T-helper 2 cell treated with Interferon-gamma antibody and Interleukin-4, amounts not matched to agents 5 μg/mL and 100 μg/mL, for 36 hours (primary cell): ENCODE measurements at regions not wholly inside any gene's neighbourhood (a gene's known extent, or its start where the extent isn't known, plus 50 kb on each side); places are given as distances from the start of the nearest gene placed in this dataset.

Experiments used
- DNase-seq: peaks from one replicate; pipeline ENCODE4 v3.0.0; 2021; ENCODE audit warnings: low spot score
- H3K27ac Mint-ChIP-seq: one replicate; pipeline ENCODE4 v1.8.0; 2021; ENCODE audit warnings: mild to moderate bottlenecking, mixed read lengths
- H3K27me3 Mint-ChIP-seq: one replicate; pipeline ENCODE4 v1.8.0; 2021; ENCODE audit warnings: low read depth, mixed read lengths
- H3K36me3 Mint-ChIP-seq: one replicate; pipeline ENCODE4 v1.8.0; 2021; ENCODE audit warnings: low read depth, mixed read lengths
- H3K4me1 Mint-ChIP-seq: one replicate; pipeline ENCODE4 v1.8.0; 2021; ENCODE audit warnings: low read depth, mixed read lengths
- H3K4me3 Mint-ChIP-seq: one replicate; pipeline ENCODE4 v1.8.0; 2022; ENCODE audit warnings: mild to moderate bottlenecking, moderate library complexity, mixed read lengths
- H3K9me3 Mint-ChIP-seq: one replicate; pipeline ENCODE4 v1.8.0; 2021; ENCODE audit warnings: mixed read lengths

- H3K9me3 Mint-ChIP-seq = peaks cover 8% of the 10 kb centered on the region
- peak overlapping the region; percentile 37 for H3K4me3 Mint-ChIP-seq
- no peak for DNase-seq
- peaks cover 6% of the 10 kb centered on the region for H3K36me3 Mint-ChIP-seq
- no peaks in the 10 kb centered on the region for H3K27me3 Mint-ChIP-seq
- peaks cover 23% of the 10 kb centered on the region for H3K4me1 Mint-ChIP-seq
- H3K27ac Mint-ChIP-seq = peak overlapping the region; percentile 72
These were observed 224.3 kb upstream of the FGGY start for GRCh38 chr1:59072583-59072947.

GRCh38 chr1:59074598-59074997, 222.3 kb upstream of the FGGY start:
- Mint-ChIP-seq H3K27me3 (no peaks in the 10 kb centered on the region), H3K9me3 (peaks cover 8% of the 10 kb centered on the region), H3K27ac (no peak overlapping the region), H3K36me3 (peaks cover 6% of the 10 kb centered on the region), H3K4me1 (peaks cover 23% of the 10 kb centered on the region), H3K4me3 (no peak overlapping the region)
- no peak for DNase-seq

GRCh38 chr1:59075021-59075420, 221.9 kb upstream of the FGGY start:
- Mint-ChIP-seq H3K4me3 (no peak overlapping the region), H3K4me1 (peaks cover 23% of the 10 kb centered on the region), H3K27me3 (no peaks in the 10 kb centered on the region), H3K36me3 (peaks cover 6% of the 10 kb centered on the region), H3K27ac (no peak overlapping the region), H3K9me3 (peaks cover 8% of the 10 kb centered on the region)
- no peak for DNase-seq

- peaks cover 6% of the 10 kb centered on the region for H3K9me3 Mint-ChIP-seq
- no peak for DNase-seq
- H3K4me3 Mint-ChIP-seq = no peak overlapping the region
- peaks cover 10% of the 10 kb centered on the region for H3K4me1 Mint-ChIP-seq
- H3K27me3 Mint-ChIP-seq = no peaks in the 10 kb centered on the region
- no peak overlapping the region for H3K27ac Mint-ChIP-seq
- H3K36me3 Mint-ChIP-seq = peaks cover 5% of the 10 kb centered on the region
These were observed 220.3 kb upstream of the FGGY start for GRCh38 chr1:59076612-59077011.

GRCh38 chr1:59077466-59078069, 219.3 kb upstream of the FGGY start:
- Mint-ChIP-seq H3K9me3 (no peaks in the 10 kb centered on the region), H3K27me3 (no peaks in the 10 kb centered on the region), H3K4me3 (no peak overlapping the region), H3K4me1 (peaks cover under 1% of the 10 kb centered on the region), H3K36me3 (no peaks in the 10 kb centered on the region), H3K27ac (no peak overlapping the region)
- DNase-seq = no peak

GRCh38 chr1:59078070-59078800, 218.7 kb upstream of the FGGY start:
- H3K9me3 Mint-ChIP-seq = no peaks in the 10 kb centered on the region
- DNase-seq = no peak
- H3K36me3 Mint-ChIP-seq = no peaks in the 10 kb centered on the region
- H3K27me3 Mint-ChIP-seq = no peaks in the 10 kb centered on the region
- H3K27ac Mint-ChIP-seq = no peak overlapping the region
- H3K4me3 Mint-ChIP-seq = no peak overlapping the region
- no peaks in the 10 kb centered on the region for H3K4me1 Mint-ChIP-seq

GRCh38 chr1:59078866-59079265, 218.0 kb upstream of the FGGY start:
- Mint-ChIP-seq H3K27ac (no peak overlapping the region), H3K4me3 (no peak overlapping the region), H3K36me3 (no peaks in the 10 kb centered on the region), H3K9me3 (no peaks in the 10 kb centered on the region), H3K4me1 (no peaks in the 10 kb centered on the region), H3K27me3 (no peaks in the 10 kb centered on the region)
- no peak for DNase-seq

- H3K27ac Mint-ChIP-seq = no peak overlapping the region
These were observed 217.3 kb upstream of the FGGY start for GRCh38 chr1:59079434-59080140.

GRCh38 chr1:59081181-59081580, 215.7 kb upstream of the FGGY start:
- Mint-ChIP-seq H3K9me3 (no peaks in the 10 kb centered on the region), H3K4me3 (no peak overlapping the region), H3K27ac (no peak overlapping the region), H3K36me3 (no peaks in the 10 kb centered on the region), H3K4me1 (peaks cover 8% of the 10 kb centered on the region), H3K27me3 (no peaks in the 10 kb centered on the region)
- DNase-seq = no peak

More at GRCh38 chr1:59079434-59080140, 217.3 kb upstream of the FGGY start:
- Mint-ChIP-seq H3K27me3 (no peaks in the 10 kb centered on the region), H3K9me3 (no peaks in the 10 kb centered on the region), H3K4me1 (peaks cover 7% of the 10 kb centered on the region), H3K36me3 (no peaks in the 10 kb centered on the region), H3K4me3 (no peak overlapping the region)
- no peak for DNase-seq

- H3K9me3 Mint-ChIP-seq = no peaks in the 10 kb centered on the region
- H3K4me3 Mint-ChIP-seq = no peak overlapping the region
- H3K27ac Mint-ChIP-seq = no peak overlapping the region
- H3K27me3 Mint-ChIP-seq = no peaks in the 10 kb centered on the region
- DNase-seq = no peak
- no peaks in the 10 kb centered on the region for H3K36me3 Mint-ChIP-seq
- peaks cover 8% of the 10 kb centered on the region for H3K4me1 Mint-ChIP-seq
These were observed 215.1 kb upstream of the FGGY start for GRCh38 chr1:59081795-59082194.

- H3K27me3 Mint-ChIP-seq = peaks cover 2% of the 10 kb centered on the region
These were observed 212.7 kb upstream of the FGGY start for GRCh38 chr1:59083946-59084865.

GRCh38 chr1:59085101-59085500, 211.8 kb upstream of the FGGY start:
- no peak for DNase-seq
- H3K27me3 Mint-ChIP-seq = peaks cover 2% of the 10 kb centered on the region
- no peak overlapping the region for H3K27ac Mint-ChIP-seq
- H3K4me1 Mint-ChIP-seq = peaks cover 8% of the 10 kb centered on the region
- peaks cover 10% of the 10 kb centered on the region for H3K9me3 Mint-ChIP-seq
- no peak overlapping the region for H3K4me3 Mint-ChIP-seq
- H3K36me3 Mint-ChIP-seq = no peaks in the 10 kb centered on the region

More at GRCh38 chr1:59083946-59084865, 212.7 kb upstream of the FGGY start:
- Mint-ChIP-seq H3K27ac (peak overlapping the region; percentile 62), H3K36me3 (no peaks in the 10 kb centered on the region), H3K4me3 (no peak overlapping the region), H3K4me1 (peaks cover 8% of the 10 kb centered on the region), H3K9me3 (peaks cover 6% of the 10 kb centered on the region)
- DNase-seq = no peak

- Mint-ChIP-seq H3K36me3 (no peaks in the 10 kb centered on the region), H3K4me1 (peaks cover 10% of the 10 kb centered on the region), H3K4me3 (no peak overlapping the region), H3K9me3 (peaks cover 14% of the 10 kb centered on the region), H3K27ac (no peak overlapping the region), H3K27me3 (peaks cover 2% of the 10 kb centered on the region)
- DNase-seq = no peak
These were observed 207.7 kb upstream of the FGGY start for GRCh38 chr1:59089036-59089798.
